HCT116 (cell line): ENCODE measurements at regions not wholly inside any gene's neighbourhood (a gene's known extent, or its start where the extent isn't known, plus 50 kb on each side); places are given as distances from the start of the nearest gene placed in this dataset.

Source experiments
- ATAC-seq: fragments of 200-7000 bp; cut with Tn5 transposase; 2 replicates; pipeline ENCODE4 v1.9.1; 2020; ENCODE audit warnings: mild to moderate bottlenecking, moderate library complexity
- BruUV-seq: library from RNA; stranded (reverse); fragments of 400-500 nt; replicated peaks from 2 replicates; lab custom pipeline; 2021; lab: Mats Ljungman, UMichigan
- CTCF ChIA-PET: fragments of 300-600 bp; sonication (Branson Sonifier 250); formaldehyde crosslinking; loops from one replicate; lab custom pipeline; 2021; ENCODE audit warnings: antibody characterized with exemption; lab: Charles Lee
- POLR2A ChIA-PET: fragments of 300-600, 350-600 bp; sonication (Branson Sonifier 250); formaldehyde crosslinking; loops from one replicate; lab custom pipeline; 2021; ENCODE audit warnings: antibody characterized with exemption; lab: Charles Lee
- RAD21 ChIA-PET, 2 experiments: fragments of 300-600 bp; sonication (Branson Sonifier 250); formaldehyde crosslinking; loops; one replicate each; lab custom pipeline; 2023; ENCODE audit warnings: low total read pairs in 2 of 2; ENCODE audit not compliant: uncharacterized antibody in 2 of 2, unreplicated experiment in 2 of 2, low non-redundant PET in 1 of 2; lab: Charles Lee
- DNase-seq: peaks from one replicate; pipeline ENCODE4 v3.0.0-alpha.2; 2010; ENCODE audit warnings: low read depth, low spot score
- H2AFZ ChIP-seq: fragments of 200-600 bp; shearing (Covaris generic), sonication (generic); 2 replicates; pipeline ENCODE4 v1.6.1; 2017; ENCODE audit warnings: low read depth, mixed run types, mixed read lengths, antibody characterized with exemption, low read length; ENCODE audit not compliant: poor library complexity, severe bottlenecking
- H3K27ac ChIP-seq: 2 replicates; pipeline ENCODE4 v1.5.1; 2012; ENCODE audit warnings: low read depth, low read length
- H3K27me3 ChIP-seq: fragments of 200-600 bp; sonication (generic); 2 replicates; pipeline ENCODE4 v1.6.1; 2016; ENCODE audit warnings: mixed run types, low read length, mixed read lengths; ENCODE audit not compliant: insufficient read depth
- H3K36me3 ChIP-seq, 2 experiments: fragments of 200-500 bp in 1 of 2; fragments of 200-600 bp in 1 of 2; sonication (Bioruptor generic) in 1 of 2; sonication (generic) in 1 of 2; 2 replicates each; pipeline versions ENCODE4 v1.5.1 to v1.6.1; 2014 to 2016; ENCODE audit warnings: low read length in 2 of 2, inconsistent platforms in 1 of 2, mixed read lengths in 1 of 2, mixed run types in 1 of 2; ENCODE audit not compliant: insufficient read depth in 2 of 2, control insufficient read depth in 1 of 2
- H3K4me1 ChIP-seq, 2 experiments: fragments of 200-600 bp in 1 of 2; sonication (generic) in 1 of 2; 2 replicates each; pipeline versions ENCODE4 v1.5.1 to v1.6.1; 2012 to 2017; ENCODE audit warnings: low read length in 2 of 2, inconsistent platforms in 1 of 2, mild to moderate bottlenecking in 1 of 2, mixed read lengths in 1 of 2, mixed run types in 1 of 2, moderate library complexity in 1 of 2; ENCODE audit not compliant: insufficient read depth in 2 of 2, control insufficient read depth in 1 of 2
- H3K4me2 ChIP-seq: fragments of 200-600 bp; sonication (generic); 2 replicates; pipeline ENCODE4 v1.6.1; 2017; ENCODE audit warnings: mixed run types, low read length, mixed read lengths
- H3K4me3 ChIP-seq, 2 experiments: fragments of 200-600 bp in 1 of 2; sonication (generic) in 1 of 2; replicated peaks in 1 of 2; 2 replicates each; pipeline ENCODE4 v1.5.1; 2011 to 2016; ENCODE audit warnings: low read length in 2 of 2, control low read depth in 1 of 2, low read depth in 1 of 2, mild to moderate bottlenecking in 1 of 2, mixed read lengths in 1 of 2, mixed run types in 1 of 2
- H3K79me2 ChIP-seq: fragments of 200-600 bp; sonication (generic); 2 replicates; pipeline ENCODE4 v1.6.1; 2017; ENCODE audit warnings: mild to moderate bottlenecking, mixed run types, low read length, moderate library complexity, mixed read lengths; ENCODE audit not compliant: insufficient read depth
- H3K9ac ChIP-seq: fragments of 200-600 bp; sonication (generic); 2 replicates; pipeline ENCODE4 v1.6.1; 2016; ENCODE audit warnings: low read length, mixed read lengths
- H3K9me2 ChIP-seq: fragments of 200-600 bp; sonication (generic), shearing (Covaris generic); 2 replicates; pipeline ENCODE4 v1.6.1; 2017; ENCODE audit warnings: mixed run types, mild to moderate bottlenecking, moderate library complexity; ENCODE audit not compliant: insufficient read depth
- H3K9me3 ChIP-seq, 2 experiments: fragments of 200-500 bp in 1 of 2; fragments of 200-600 bp in 1 of 2; sonication (Bioruptor generic) in 1 of 2; sonication (generic) in 1 of 2; 2 replicates each; pipeline ENCODE4 v1.6.1; 2014 to 2017; ENCODE audit warnings: low read length in 2 of 2, mixed read lengths in 2 of 2, inconsistent platforms in 1 of 2, low read depth in 1 of 2, mild to moderate bottlenecking in 1 of 2, mixed run types in 1 of 2, moderate library complexity in 1 of 2; ENCODE audit not compliant: control insufficient read depth in 1 of 2, insufficient read depth in 1 of 2
- H4K20me1 ChIP-seq: fragments of 200-600 bp; sonication (generic), shearing (Covaris generic); 2 replicates; pipeline ENCODE4 v1.6.1; 2017; ENCODE audit warnings: mixed run types, mild to moderate bottlenecking, moderate library complexity; ENCODE audit not compliant: insufficient read depth
- CEBPB ChIP-seq: IDR thresholded peaks from 2 replicates; pipeline ENCODE4 v1.6.1; 2012; ENCODE audit warnings: low read depth
- CTCF ChIP-seq, 3 experiments: fragments of 200-600 bp in 1 of 3; sonication (generic) in 1 of 3; IDR thresholded peaks in 2 of 3; conservative IDR thresholded peaks in 1 of 3; 2 replicates each; pipeline ENCODE4 v1.5.1; 2012 to 2017; ENCODE audit warnings: low read depth in 2 of 3, low read length in 2 of 3, antibody characterized with exemption in 1 of 3, borderline replicate concordance in 1 of 3, control low read depth in 1 of 3, mild to moderate bottlenecking in 1 of 3, mixed read lengths in 1 of 3, mixed run types in 1 of 3, moderate library complexity in 1 of 3; ENCODE audit not compliant: insufficient read depth in 1 of 3
- ELF1 ChIP-seq: IDR thresholded peaks from 2 replicates; pipeline ENCODE4 v1.6.1; 2012; ENCODE audit warnings: low read depth, borderline replicate concordance
- EZH2phosphoT487 ChIP-seq: fragments of 200-600 bp; IDR thresholded peaks from 2 replicates; pipeline ENCODE4 v1.6.1; 2018; ENCODE audit warnings: antibody characterized with exemption, borderline replicate concordance
- JUND ChIP-seq: IDR thresholded peaks from 2 replicates; pipeline ENCODE4 v1.6.1; 2012
- RAD21 ChIP-seq: IDR thresholded peaks from 2 replicates; pipeline ENCODE4 v1.6.1; 2012; ENCODE audit warnings: low read depth, mild to moderate bottlenecking
- REST ChIP-seq: IDR thresholded peaks from 2 replicates; pipeline ENCODE4 v1.6.1; 2012; ENCODE audit warnings: low read depth
- YY1 ChIP-seq: IDR thresholded peaks from 2 replicates; pipeline ENCODE4 v1.6.1; 2011; ENCODE audit warnings: low read length, low read depth, moderate library complexity, mild to moderate bottlenecking; ENCODE audit not compliant: insufficient replicate concordance; ENCODE audit errors: extremely low read depth
- ZBTB33 ChIP-seq: IDR thresholded peaks from 2 replicates; pipeline ENCODE4 v1.6.1; 2011; ENCODE audit warnings: mild to moderate bottlenecking, low read length, moderate library complexity; ENCODE audit not compliant: insufficient replicate concordance; ENCODE audit errors: extremely low read depth
- ZFX ChIP-seq: fragments of 450-650 bp; IDR thresholded peaks from 2 replicates; pipeline ENCODE4 v1.6.1; 2017
- ZNF274 ChIP-seq: fragments of 200-500 bp; sonication (Bioruptor generic); IDR thresholded peaks from 2 replicates; pipeline ENCODE4 v1.6.1; 2014; ENCODE audit warnings: mild to moderate bottlenecking, low read depth, low read length, inconsistent platforms
- intact Hi-C: fragments of 100-400 bp; cut with micrococcal nuclease; formaldehyde crosslinking; loops from 2 replicates; pipeline ENCODE4 v1.10.0; 2022
- TF ChIP-seq, protein P1 (sequence below): IDR thresholded peaks from 2 replicates; pipeline ENCODE4 v1.6.1; 2012

DNA sequence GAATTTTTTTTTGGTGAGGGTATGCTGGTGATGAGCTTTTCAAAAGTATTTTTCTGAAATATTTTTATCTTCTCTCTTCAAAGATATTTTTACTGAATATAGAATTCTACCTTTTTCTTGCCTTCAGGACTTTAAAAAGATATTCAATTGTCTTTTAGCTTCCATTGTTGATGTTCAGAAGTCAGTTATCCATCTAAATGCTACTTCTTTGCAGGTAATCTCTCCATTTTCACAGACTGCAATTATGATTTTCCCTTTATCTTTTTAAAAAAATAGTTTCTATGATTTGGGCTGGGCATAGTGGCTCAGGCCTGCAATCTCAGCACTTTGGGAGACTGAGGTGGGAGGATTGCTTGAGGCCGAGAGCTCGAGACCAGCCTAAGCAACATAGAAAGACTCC is 222.4 kb downstream of the IL20RB start:
- no peak overlapping the region for H2AFZ ChIP-seq
- H3K9ac ChIP-seq: no peak overlapping the region
- H3K9me3 ChIP-seq: peaks cover 0 to 9% of the 10 kb centered on the region in 2 experiments; a peak in 2 of 4 replicates
- no peak overlapping the region for H3K4me3 ChIP-seq
- ChIA-PET RAD21 (no interaction called here), POLR2A (no interaction called here), CTCF (no interaction called here)
- TF ChIP-seq ZNF274 (no peak), CEBPB (no peak), RAD21 (no peak), ZBTB33 (no peak), YY1 (no peak), CTCF (IDR thresholded peaks at IDR 0.05 in 2 of 3, conservative IDR thresholded peaks at IDR 0.05 in 1 of 3; ENCODE audit: borderline replicate concordance in 1 of 3, insufficient read depth in 1 of 3, low read depth in 2 of 3, low read length in 2 of 3) (no peak), EZH2phosphoT487 (no peak), REST (no peak), JUND (no peak), ZFX (no peak), ELF1 (no peak)
- TF ChIP-seq, protein P1, sequence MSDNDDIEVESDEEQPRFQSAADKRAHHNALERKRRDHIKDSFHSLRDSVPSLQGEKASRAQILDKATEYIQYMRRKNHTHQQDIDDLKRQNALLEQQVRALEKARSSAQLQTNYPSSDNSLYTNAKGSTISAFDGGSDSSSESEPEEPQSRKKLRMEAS: no peak
- H4K20me1 ChIP-seq: no peaks in the 10 kb centered on the region
- H3K79me2 ChIP-seq: no peaks in the 10 kb centered on the region
- no peak overlapping the region for H3K4me2 ChIP-seq
- H3K4me1 ChIP-seq: no peaks in the 10 kb centered on the region
- H3K36me3 ChIP-seq: no peaks in the 10 kb centered on the region
- no peaks in the 10 kb centered on the region for H3K9me2 ChIP-seq
- intact Hi-C loops: no loop called here
- no TSS peak for BruUV-seq
- no peak for ATAC-seq
- no peak overlapping the region for H3K27ac ChIP-seq
- H3K27me3 ChIP-seq: 0 out of 2 replicates have a peak, but pooled peaks cover 3% of the 10 kb centered on the region
- DNase-seq: no peak
